Upper lobe of right lung (tissue), 1 donor: ENCODE measurements at regions not wholly inside any gene's neighbourhood (a gene's known extent, or its start where the extent isn't known, plus 50 kb on each side); places are given as distances from the start of the nearest gene placed in this dataset.

ENCODE experiments used
- ATAC-seq: fragments of 200-7000 bp; cut with Tn5 transposase; one replicate; pipeline ENCODE4 v1.9.1; 2020; ENCODE audit warnings: mild to moderate bottlenecking, moderate library complexity
- DNase-seq: peaks from one replicate; pipeline ENCODE4 v3.0.0-alpha.2; 2020
- H3K27ac ChIP-seq: fragments of 200-600 bp; one replicate; pipeline ENCODE4 v1.8.0; 2022
- H3K27me3 ChIP-seq: fragments of 200-600 bp; one replicate; pipeline ENCODE4 v1.8.0; 2022; ENCODE audit warnings: mild to moderate bottlenecking
- H3K36me3 ChIP-seq: fragments of 200-600 bp; one replicate; pipeline ENCODE4 v1.8.0; 2022
- H3K4me1 ChIP-seq: fragments of 200-600 bp; one replicate; pipeline ENCODE4 v1.8.0; 2022
- H3K4me3 ChIP-seq: fragments of 200-600 bp; one replicate; pipeline ENCODE4 v1.8.0; 2022; ENCODE audit warnings: mild to moderate bottlenecking
- H3K9me3 ChIP-seq: fragments of 200-600 bp; one replicate; pipeline ENCODE4 v1.8.0; 2022
- CTCF ChIP-seq: fragments of 200-600 bp; IDR thresholded peaks from one replicate; pipeline ENCODE4 v1.8.0; 2022; ENCODE audit warnings: antibody characterized with exemption
- intact Hi-C: fragments of 100-400 bp; cut with DNase I; formaldehyde crosslinking; loops from one replicate; pipeline ENCODE4 v1.11.0; 2022
- donor health status: DM: no; HTN: yes; CAD: no; lungs with severe emphysema.

- intact Hi-C loops: no loop called here
- no peak for DNase-seq
- no peaks in the 10 kb centered on the region for H3K9me3 ChIP-seq
- no peak overlapping the region for H3K4me3 ChIP-seq
- H3K36me3 ChIP-seq: no peaks in the 10 kb centered on the region
- no peak for TF ChIP-seq CTCF
- H3K27me3 ChIP-seq: no peaks in the 10 kb centered on the region
- no peaks in the 10 kb centered on the region for H3K4me1 ChIP-seq
- no peak for ATAC-seq
- no peak overlapping the region for H3K27ac ChIP-seq
Observed at GRCh38 chr10:83083831-83084230, 1055.5 kb upstream of the GHITM start.

- H3K27me3 ChIP-seq: no peaks in the 10 kb centered on the region
- TF ChIP-seq CTCF: no peak
- no peak overlapping the region for H3K27ac ChIP-seq
- no peak for ATAC-seq
- H3K36me3 ChIP-seq: no peaks in the 10 kb centered on the region
- no peak overlapping the region for H3K4me3 ChIP-seq
- intact Hi-C loops: no loop called here
- no peaks in the 10 kb centered on the region for H3K4me1 ChIP-seq
- no peaks in the 10 kb centered on the region for H3K9me3 ChIP-seq
- DNase-seq: no peak
Observed at GRCh38 chr10:83089335-83089734, 1050.0 kb upstream of the GHITM start.

- intact Hi-C loops: no loop called here
- ATAC-seq: no peak
- Histone ChIP-seq H3K27me3 (no peaks in the 10 kb centered on the region), H3K4me1 (no peaks in the 10 kb centered on the region), H3K4me3 (no peak overlapping the region), H3K36me3 (no peaks in the 10 kb centered on the region), H3K27ac (no peak overlapping the region), H3K9me3 (no peaks in the 10 kb centered on the region)
- no peak for DNase-seq
- no peak for TF ChIP-seq CTCF
Observed at GRCh38 chr10:83104616-83105015, 1034.7 kb upstream of the GHITM start.

GRCh38 chr10:83108565-83109333 is 1030.6 kb upstream of the GHITM start:
- DNase-seq (peak; percentile 60), ATAC-seq (peak; percentile 78)
- H3K27me3 ChIP-seq: no peaks in the 10 kb centered on the region
- H3K36me3 ChIP-seq: no peaks in the 10 kb centered on the region
- H3K9me3 ChIP-seq: no peaks in the 10 kb centered on the region
- H3K4me3 ChIP-seq: no peak overlapping the region
- H3K27ac ChIP-seq: no peak overlapping the region
- intact Hi-C loops: no loop called here
- H3K4me1 ChIP-seq: no peaks in the 10 kb centered on the region
- TF ChIP-seq CTCF: no peak

GRCh38 chr10:83119346-83119745 is 1020.0 kb upstream of the GHITM start:
- Histone ChIP-seq H3K9me3 (no peaks in the 10 kb centered on the region), H3K27ac (no peak overlapping the region), H3K4me1 (no peaks in the 10 kb centered on the region), H3K27me3 (no peaks in the 10 kb centered on the region), H3K36me3 (no peaks in the 10 kb centered on the region), H3K4me3 (no peak overlapping the region)
- ATAC-seq (no peak), DNase-seq (no peak)
- intact Hi-C loops: no loop called here
- TF ChIP-seq CTCF: no peak

- Histone ChIP-seq H3K9me3 (no peaks in the 10 kb centered on the region), H3K36me3 (no peaks in the 10 kb centered on the region), H3K4me3 (no peak overlapping the region), H3K27ac (no peak overlapping the region), H3K27me3 (no peaks in the 10 kb centered on the region), H3K4me1 (no peaks in the 10 kb centered on the region)
- TF ChIP-seq CTCF: no peak
- intact Hi-C loops: no loop called here
- no peak for ATAC-seq
- DNase-seq: no peak
Observed at GRCh38 chr10:83122336-83122735, 1017.0 kb upstream of the GHITM start.
